PC-9 (cell line): ENCODE measurements at regions not wholly inside any gene's neighbourhood (a gene's known extent, or its start where the extent isn't known, plus 50 kb on each side); places are given as distances from the start of the nearest gene placed in this dataset.

Experiments
- BruUV-seq: library from RNA; stranded (reverse); fragments of 400-500 nt; replicated peaks from 2 replicates; lab custom pipeline; 2021; lab: Mats Ljungman, UMichigan
- CTCF ChIA-PET: fragments of 300-600 bp; sonication (Branson Sonifier 250); formaldehyde crosslinking; loops from one replicate; lab custom pipeline; 2022; ENCODE audit warnings: antibody characterized with exemption; lab: Charles Lee
- POLR2A ChIA-PET: fragments of 300-600 bp; sonication (Branson Sonifier 250); formaldehyde crosslinking; loops from one replicate; lab custom pipeline; 2022; ENCODE audit warnings: antibody characterized with exemption; ENCODE audit not compliant: unreplicated experiment; lab: Charles Lee
- DNase-seq, 2 experiments: peaks; one replicate each; pipeline versions ENCODE4 v3.0.0 to v3.0.0-alpha.2; 2015 to 2022; ENCODE audit warnings: mixed read lengths in 1 of 2
- H2AFZ ChIP-seq: fragments of 200-600 bp; sonication (generic); 2 replicates; pipeline ENCODE4 v1.8.1; 2017; ENCODE audit warnings: antibody characterized with exemption
- H3F3A ChIP-seq: fragments of 200-600 bp; sonication (generic); 2 replicates; pipeline ENCODE4 v1.8.1; 2017; ENCODE audit warnings: antibody characterized with exemption, mild to moderate bottlenecking, low read depth; ENCODE audit not compliant: insufficient read depth
- H3K27ac ChIP-seq: fragments of 200-600 bp; sonication (generic); 2 replicates; pipeline ENCODE4 v1.6.1; 2016; ENCODE audit warnings: mixed run types
- H3K27me3 ChIP-seq: fragments of 200-600 bp; sonication (generic); 2 replicates; pipeline ENCODE4 v1.6.1; 2016; ENCODE audit warnings: low read depth, mixed run types; ENCODE audit not compliant: insufficient read depth
- H3K36me3 ChIP-seq: fragments of 200-600 bp; sonication (generic); 2 replicates; pipeline ENCODE4 v1.6.1; 2016; ENCODE audit warnings: low read depth, mixed run types
- H3K4me1 ChIP-seq: fragments of 200-600 bp; sonication (generic); replicated peaks from 2 replicates; pipeline ENCODE4 v1.6.1; 2016; ENCODE audit warnings: mixed run types; ENCODE audit not compliant: insufficient read depth
- H3K4me2 ChIP-seq: fragments of 200-600 bp; sonication (generic); 2 replicates; pipeline ENCODE4 v1.6.1; 2017; ENCODE audit warnings: mixed run types
- H3K4me3 ChIP-seq: fragments of 200-600 bp; sonication (generic); 2 replicates; pipeline ENCODE4 v1.6.1; 2016; ENCODE audit warnings: mixed run types
- H3K79me2 ChIP-seq: fragments of 200-600 bp; sonication (generic); 2 replicates; pipeline ENCODE4 v1.6.1; 2017; ENCODE audit warnings: low read depth, mixed run types
- H3K9me2 ChIP-seq: fragments of 200-600 bp; sonication (generic); 2 replicates; pipeline ENCODE4 v1.8.1; 2017; ENCODE audit warnings: mild to moderate bottlenecking; ENCODE audit not compliant: insufficient read depth
- H3K9me3 ChIP-seq: fragments of 200-600 bp; sonication (generic); 2 replicates; pipeline ENCODE4 v1.8.1; 2016; ENCODE audit warnings: low read depth; ENCODE audit not compliant: insufficient read depth
- H4K20me1 ChIP-seq: fragments of 200-600 bp; sonication (generic); 2 replicates; pipeline ENCODE4 v1.8.1; 2017; ENCODE audit not compliant: insufficient read depth
- EZH2 ChIP-seq: fragments of 200-600 bp; sonication (generic); IDR thresholded peaks from 2 replicates; pipeline ENCODE4 v1.8.0; 2017; ENCODE audit warnings: antibody characterized with exemption, low read depth
- intact Hi-C: fragments of 100-400 bp; cut with micrococcal nuclease; formaldehyde crosslinking; loops from one replicate; pipeline ENCODE4 v1.10.0; 2022; ENCODE audit not compliant: unreplicated experiment
- TF ChIP-seq, protein P1 (sequence below): fragments of 200-600 bp; sonication (generic); conservative IDR thresholded peaks from 2 replicates; pipeline ENCODE4 v1.6.1; 2017; ENCODE audit warnings: mixed run types, antibody characterized with exemption, mild to moderate bottlenecking, moderate library complexity

DNA sequence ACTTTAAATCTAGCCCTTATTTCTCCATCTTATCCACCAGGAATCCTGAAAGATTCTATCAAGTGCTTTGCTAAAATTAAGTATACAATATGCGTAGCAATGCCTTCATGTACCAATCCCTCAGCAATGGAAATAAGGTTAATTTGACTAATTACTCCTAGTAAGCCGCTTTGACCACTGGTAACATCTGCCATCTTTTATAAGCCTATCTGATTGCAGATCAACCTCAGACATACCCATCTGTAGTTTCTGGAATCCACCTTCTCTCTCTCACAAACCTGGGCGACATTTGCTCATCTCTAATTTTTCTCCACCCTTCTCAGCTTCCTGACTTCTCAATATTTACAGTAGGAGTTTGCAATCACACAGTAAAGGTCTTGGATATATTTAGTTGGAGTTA, 138.8 kb upstream of the CRHR1 start:
- no peak for TF ChIP-seq EZH2
- TF ChIP-seq, protein P1, sequence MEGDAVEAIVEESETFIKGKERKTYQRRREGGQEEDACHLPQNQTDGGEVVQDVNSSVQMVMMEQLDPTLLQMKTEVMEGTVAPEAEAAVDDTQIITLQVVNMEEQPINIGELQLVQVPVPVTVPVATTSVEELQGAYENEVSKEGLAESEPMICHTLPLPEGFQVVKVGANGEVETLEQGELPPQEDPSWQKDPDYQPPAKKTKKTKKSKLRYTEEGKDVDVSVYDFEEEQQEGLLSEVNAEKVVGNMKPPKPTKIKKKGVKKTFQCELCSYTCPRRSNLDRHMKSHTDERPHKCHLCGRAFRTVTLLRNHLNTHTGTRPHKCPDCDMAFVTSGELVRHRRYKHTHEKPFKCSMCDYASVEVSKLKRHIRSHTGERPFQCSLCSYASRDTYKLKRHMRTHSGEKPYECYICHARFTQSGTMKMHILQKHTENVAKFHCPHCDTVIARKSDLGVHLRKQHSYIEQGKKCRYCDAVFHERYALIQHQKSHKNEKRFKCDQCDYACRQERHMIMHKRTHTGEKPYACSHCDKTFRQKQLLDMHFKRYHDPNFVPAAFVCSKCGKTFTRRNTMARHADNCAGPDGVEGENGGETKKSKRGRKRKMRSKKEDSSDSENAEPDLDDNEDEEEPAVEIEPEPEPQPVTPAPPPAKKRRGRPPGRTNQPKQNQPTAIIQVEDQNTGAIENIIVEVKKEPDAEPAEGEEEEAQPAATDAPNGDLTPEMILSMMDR = no peak
- no TSS peak for BruUV-seq
- H3K79me2 ChIP-seq = no peaks in the 10 kb centered on the region
- no peak overlapping the region for H3K4me3 ChIP-seq
- H2AFZ ChIP-seq = no peak overlapping the region
- intact Hi-C loops = no loop called here
- no peaks in the 10 kb centered on the region for H3K36me3 ChIP-seq
- H3K4me2 ChIP-seq = no peak overlapping the region
- 0 out of 2 replicates have a peak, but pooled peaks cover 5% of the 10 kb centered on the region for H3K4me1 ChIP-seq
- no peak for DNase-seq
- peaks cover 5% of the 10 kb centered on the region; the same call in 1 of the 2 replicates for H4K20me1 ChIP-seq
- peaks cover 61% of the 10 kb centered on the region for H3K27me3 ChIP-seq
- H3F3A ChIP-seq = no peaks in the 10 kb centered on the region; the same call in 1 of the 2 replicates
- no peaks in the 10 kb centered on the region for H3K9me2 ChIP-seq
- CTCF ChIA-PET = no interaction called here
- no peaks in the 10 kb centered on the region for H3K9me3 ChIP-seq
- H3K27ac ChIP-seq = no peak overlapping the region
- POLR2A ChIA-PET = no interaction called here

DNA sequence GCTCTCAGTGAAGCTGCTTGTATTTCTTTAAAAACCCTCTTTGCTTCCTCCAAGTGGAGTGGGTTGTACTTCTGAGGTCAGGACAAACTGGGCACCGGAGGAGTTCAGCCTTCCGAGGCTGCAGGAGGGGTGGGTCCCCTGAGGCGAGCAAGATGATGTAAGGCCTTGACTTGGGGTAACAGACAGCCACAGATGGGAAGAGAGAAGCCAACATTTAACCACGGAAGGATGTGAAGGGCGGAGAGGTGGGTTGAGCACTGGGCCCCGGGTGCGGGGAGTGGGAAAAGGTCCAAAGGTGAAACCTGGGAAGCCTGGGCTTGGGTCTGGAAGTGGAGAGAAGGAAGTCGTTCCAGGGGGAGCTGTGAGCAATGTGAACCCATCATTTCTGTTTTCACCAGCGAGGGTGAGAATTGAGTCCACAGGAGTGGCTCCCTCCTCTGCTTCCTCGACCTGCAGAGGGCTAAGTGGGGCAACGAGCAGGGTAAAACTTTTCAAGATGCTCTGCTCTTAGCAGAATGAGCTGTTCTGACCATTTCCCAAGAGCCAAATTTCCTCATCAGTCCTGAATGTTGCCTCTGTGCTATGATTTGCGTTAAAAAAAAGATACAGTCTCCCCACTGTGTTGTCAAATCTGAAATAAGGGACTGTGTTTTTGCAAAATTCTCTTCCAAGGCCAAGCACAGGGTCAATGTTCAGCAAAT, 137.7 kb upstream of the CRHR1 start:
- TF ChIP-seq, protein P1 = no peak
- TF ChIP-seq EZH2 = no peak
- H3K27ac ChIP-seq = no peak overlapping the region
- no peaks in the 10 kb centered on the region for H3K36me3 ChIP-seq
- peaks cover 5% of the 10 kb centered on the region; the same call in 1 of the 2 replicates for H4K20me1 ChIP-seq
- no peaks in the 10 kb centered on the region; the same call in 1 of the 2 replicates for H3F3A ChIP-seq
- no TSS peak for BruUV-seq
- POLR2A ChIA-PET = interaction anchor here (0.6 kb wide), 1 partner anchor 215 kb away, joined by 6 read pairs; no protein-coding TSS in a partner anchor
- no peaks in the 10 kb centered on the region for H3K9me2 ChIP-seq
- no peak overlapping the region for H3K4me2 ChIP-seq
- H3K4me1 ChIP-seq = 0 out of 2 replicates have a peak, but pooled peaks cover 5% of the 10 kb centered on the region
- no peak overlapping the region for H2AFZ ChIP-seq
- no peaks in the 10 kb centered on the region for H3K79me2 ChIP-seq
- DNase-seq = no peak
- H3K27me3 ChIP-seq = peaks cover 72% of the 10 kb centered on the region
- no peaks in the 10 kb centered on the region for H3K9me3 ChIP-seq
- intact Hi-C loops = no loop called here
- CTCF ChIA-PET = no interaction called here
- no peak overlapping the region for H3K4me3 ChIP-seq

DNA sequence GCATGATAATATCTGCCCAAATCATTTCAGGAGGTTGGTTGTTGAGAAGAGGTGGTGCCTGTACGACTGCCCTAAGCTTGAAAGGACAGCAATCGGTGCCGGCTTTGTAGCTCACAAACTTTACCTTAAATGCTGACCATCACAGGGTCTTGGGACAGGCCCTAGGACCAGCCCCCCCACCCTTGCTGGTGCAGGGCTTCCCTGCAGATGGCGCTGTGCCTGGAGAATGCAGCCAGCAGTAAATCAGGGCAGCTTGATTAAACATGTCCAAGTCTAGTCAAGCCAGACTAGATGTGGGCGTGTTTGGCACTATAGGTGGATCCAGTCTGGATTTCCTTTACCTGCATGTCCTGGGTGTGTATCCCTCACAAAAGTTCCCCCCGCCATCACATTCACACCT, 135.5 kb upstream of the CRHR1 start:
- H3K27me3 ChIP-seq = peaks cover 92% of the 10 kb centered on the region
- CTCF ChIA-PET = no interaction called here
- no peaks in the 10 kb centered on the region for H3K9me2 ChIP-seq
- no peak overlapping the region for H3K4me3 ChIP-seq
- no peak overlapping the region for H2AFZ ChIP-seq
- H3K79me2 ChIP-seq = no peaks in the 10 kb centered on the region
- H3K27ac ChIP-seq = no peak overlapping the region
- POLR2A ChIA-PET = no interaction called here
- DNase-seq = no peak
- no TSS peak for BruUV-seq
- no peaks in the 10 kb centered on the region for H3K9me3 ChIP-seq
- no peaks in the 10 kb centered on the region for H3F3A ChIP-seq
- H4K20me1 ChIP-seq = peaks cover 5% of the 10 kb centered on the region; the same call in 1 of the 2 replicates
- no peak overlapping the region for H3K4me2 ChIP-seq
- no peaks in the 10 kb centered on the region for H3K36me3 ChIP-seq
- TF ChIP-seq EZH2 = no peak
- TF ChIP-seq, protein P1 = no peak
- intact Hi-C loops = no loop called here
- H3K4me1 ChIP-seq = no peaks in the 10 kb centered on the region
